Activated T-helper 17 cell treated with anti-CD3 and anti-CD28 coated beads, Interleukin-2, amount 50 U/mL, for 72 hours (primary cell): ENCODE measurements at regions not wholly inside any gene's neighbourhood (a gene's known extent, or its start where the extent isn't known, plus 50 kb on each side); places are given as distances from the start of the nearest gene placed in this dataset.

Experiments used
- ATAC-seq: fragments of 150-1000 bp; cut with Tn5 transposase; replicated peaks from 2 replicates; pipeline ENCODE4 v1.10.0; 2021; ENCODE audit warnings: mild to moderate bottlenecking, moderate library complexity
- H3K27ac Mint-ChIP-seq: one replicate; pipeline ENCODE4 v1.8.0; 2022; ENCODE audit warnings: mixed read lengths
- H3K27me3 Mint-ChIP-seq: one replicate; pipeline ENCODE4 v1.8.0; 2022; ENCODE audit warnings: mixed read lengths
- H3K36me3 Mint-ChIP-seq: one replicate; pipeline ENCODE4 v1.8.0; 2022; ENCODE audit warnings: low read depth, mild to moderate bottlenecking, mixed read lengths
- H3K4me1 Mint-ChIP-seq: one replicate; pipeline ENCODE4 v1.8.0; 2022; ENCODE audit warnings: mixed read lengths
- H3K4me3 Mint-ChIP-seq: one replicate; pipeline ENCODE4 v1.8.0; 2022; ENCODE audit warnings: mild to moderate bottlenecking, mixed read lengths
- H3K9me3 Mint-ChIP-seq: one replicate; pipeline ENCODE4 v1.8.0; 2022; ENCODE audit warnings: mixed read lengths

GRCh38 chr17:55561316-55561972, 50.2 kb upstream of the SMIM36 start:
- Mint-ChIP-seq H3K36me3 (no peaks in the 10 kb centered on the region), H3K27ac (peak overlapping the region; percentile 12), H3K27me3 (peaks cover 18% of the 10 kb centered on the region), H3K4me1 (peaks cover 11% of the 10 kb centered on the region), H3K4me3 (peak overlapping the region; percentile 10), H3K9me3 (no peaks in the 10 kb centered on the region)
- ATAC-seq = peak; percentile 76
